ENCODE measurements at regions not wholly inside any gene's neighbourhood (a gene's known extent, or its start where the extent isn't known, plus 50 kb on each side); places are given as distances from the start of the nearest gene placed in this dataset.

GRCh38 chr9:80435591-80435990, 863.8 kb downstream of the TLE4 start:
- no peak overlapping the region for H3K4me3 ChIP-seq
- no peak for TF ChIP-seq POLR2A (IDR thresholded peaks at IDR 0.05)
- H3K9me3 ChIP-seq, result no peaks in the 10 kb centered on the region
- no peaks in the 10 kb centered on the region for H3K27me3 ChIP-seq
- H3K36me3 ChIP-seq (replicated peaks in 1 of 2; ENCODE audit: insufficient read depth in 1 of 2, low read depth in 2 of 2), result no peaks in the 10 kb centered on the region
- 60 to 66% methylated on average over 3 of the region's 3 CpGs for WGBS, 2 donors
- no peak for ATAC-seq
- H3K27ac ChIP-seq, result no peak overlapping the region
- no peaks in the 10 kb centered on the region for H3K4me1 ChIP-seq
- intact Hi-C loops (cut with DNase I), result no loop called here
- DNase-seq, result no peak

- Histone ChIP-seq H3K27me3 (no peaks in the 10 kb centered on the region), H3K4me3 (no peak overlapping the region), H3K4me1 (no peaks in the 10 kb centered on the region), H3K36me3 (replicated peaks in 1 of 2; ENCODE audit: insufficient read depth in 1 of 2, low read depth in 2 of 2) (no peaks in the 10 kb centered on the region), H3K27ac (no peak overlapping the region), H3K9me3 (no peaks in the 10 kb centered on the region)
- ATAC-seq (no peak), DNase-seq (no peak)
- intact Hi-C loops (cut with DNase I), result no loop called here
- 85 to 86% methylated on average over 1 of the region's 1 CpG for whole genome bisulfite sequencing, 2 donors
- no peak for TF ChIP-seq POLR2A (IDR thresholded peaks at IDR 0.05)
- TF ChIP-seq CTCF (IDR thresholded peaks at IDR 0.05), result no peak
Observed at GRCh38 chr9:80426992-80427391, 855.2 kb downstream of the TLE4 start.

- no peaks in the 10 kb centered on the region for H3K9me3 ChIP-seq
- no peak overlapping the region for H3K27ac ChIP-seq
- no peaks in the 10 kb centered on the region for H3K4me1 ChIP-seq
- no peak for DNase-seq
- H3K27me3 ChIP-seq, result no peaks in the 10 kb centered on the region
- intact Hi-C loops (cut with DNase I), result no loop called here
- no peak overlapping the region for H3K4me3 ChIP-seq
- ATAC-seq, result no peak
- no peaks in the 10 kb centered on the region for H3K36me3 ChIP-seq (replicated peaks in 1 of 2; ENCODE audit: insufficient read depth in 1 of 2, low read depth in 2 of 2)
- TF ChIP-seq CTCF (IDR thresholded peaks at IDR 0.05), result no peak
Observed at GRCh38 chr9:80417211-80417773, 845.5 kb downstream of the TLE4 start.

- H3K27ac ChIP-seq, result no peak overlapping the region
- H3K27me3 ChIP-seq, result no peaks in the 10 kb centered on the region
- no peaks in the 10 kb centered on the region for H3K36me3 ChIP-seq (replicated peaks in 1 of 2; ENCODE audit: insufficient read depth in 1 of 2, low read depth in 2 of 2)
- no peaks in the 10 kb centered on the region for H3K9me3 ChIP-seq
- H3K4me1 ChIP-seq, result no peaks in the 10 kb centered on the region
- ATAC-seq (no peak), DNase-seq (peak in 1 of 4 donors; percentile 20)
- intact Hi-C loops (cut with DNase I), result no loop called here
- H3K4me3 ChIP-seq, result no peak overlapping the region
- TF ChIP-seq CTCF (IDR thresholded peaks at IDR 0.05), result no peak
- no peak for TF ChIP-seq POLR2A (IDR thresholded peaks at IDR 0.05)
- WGBS, 2 donors, result 14 to 19% methylated on average over 5 of the region's 5 CpGs
Observed at GRCh38 chr9:80410106-80410505, 838.3 kb downstream of the TLE4 start.

GRCh38 chr9:80407220-80407619, 835.5 kb downstream of the TLE4 start:
- TF ChIP-seq CTCF (IDR thresholded peaks at IDR 0.05), result no peak
- TF ChIP-seq POLR2A (IDR thresholded peaks at IDR 0.05), result no peak
- Histone ChIP-seq H3K9me3 (no peaks in the 10 kb centered on the region), H3K4me1 (no peaks in the 10 kb centered on the region), H3K36me3 (replicated peaks in 1 of 2; ENCODE audit: insufficient read depth in 1 of 2, low read depth in 2 of 2) (no peaks in the 10 kb centered on the region), H3K27ac (no peak overlapping the region), H3K4me3 (no peak overlapping the region), H3K27me3 (no peaks in the 10 kb centered on the region)
- no peak for DNase-seq
- intact Hi-C loops (cut with DNase I), result no loop called here
- 63 to 65% methylated on average over 5 of the region's 5 CpGs for WGBS, 2 donors
- no peak for ATAC-seq

All from body of pancreas (tissue), 4 donors.